SK-N-SH treated with all-trans-retinoic acid at 6 μM for 48 hours (cell line): ENCODE measurements at regions not wholly inside any gene's neighbourhood (a gene's known extent, or its start where the extent isn't known, plus 50 kb on each side); places are given as distances from the start of the nearest gene placed in this dataset.

Experiments
- ARNTL ChIP-seq: fragments of 450-650 bp; formaldehyde crosslinking; IDR thresholded peaks from 2 replicates; pipeline ENCODE4 v1.5.0; 2020; ENCODE audit warnings: low read depth, mild to moderate bottlenecking, moderate library complexity, borderline replicate concordance
- BACH2 ChIP-seq: fragments of 250-450 bp; sonication (Bioruptor Pico); IDR thresholded peaks from 2 replicates; pipeline ENCODE4 v1.9.0; 2021; ENCODE audit warnings: mild to moderate bottlenecking, borderline replicate concordance
- GLIS3 ChIP-seq: fragments of 250-450 bp; sonication (Bioruptor Pico); IDR thresholded peaks from 2 replicates; pipeline ENCODE4 v1.5.0; 2020; ENCODE audit warnings: mild to moderate bottlenecking, moderate library complexity
- OSR1 ChIP-seq: fragments of 250-450 bp; sonication (Bioruptor Pico); IDR thresholded peaks from 2 replicates; pipeline ENCODE4 v1.8.0; 2022; ENCODE audit warnings: moderate library complexity, mild to moderate bottlenecking, inconsistent platforms
- PPARA ChIP-seq: fragments of 250-450 bp; sonication (Bioruptor Pico); IDR thresholded peaks from 2 replicates; pipeline ENCODE4 v1.5.0; 2020; ENCODE audit warnings: mild to moderate bottlenecking, borderline replicate concordance
- RARB ChIP-seq: fragments of 250-450 bp; sonication (Bioruptor Pico); IDR thresholded peaks from 2 replicates; pipeline ENCODE4 v1.8.0; 2021; ENCODE audit warnings: mild to moderate bottlenecking, moderate library complexity
- TOX ChIP-seq: fragments of 250-450 bp; sonication (Bioruptor Pico); IDR thresholded peaks from 2 replicates; pipeline ENCODE4 v1.8.0; 2021; ENCODE audit warnings: mild to moderate bottlenecking, moderate library complexity, borderline replicate concordance
- ZC3H10 ChIP-seq: fragments of 250-450 bp; sonication (Bioruptor Pico); IDR thresholded peaks from 2 replicates; pipeline ENCODE4 v1.5.1; 2021; ENCODE audit warnings: mild to moderate bottlenecking, moderate library complexity
- ZFP3 ChIP-seq: fragments of 250-450 bp; sonication (Bioruptor Pico); IDR thresholded peaks from 2 replicates; pipeline ENCODE4 v1.5.0; 2020; ENCODE audit warnings: mild to moderate bottlenecking, moderate library complexity
- ZFP30 ChIP-seq: fragments of 450-650 bp; formaldehyde crosslinking; IDR thresholded peaks from 2 replicates; pipeline ENCODE4 v1.5.0; 2022; ENCODE audit warnings: mild to moderate bottlenecking, moderate library complexity
- ZNF70 ChIP-seq: fragments of 450-650 bp; formaldehyde crosslinking; IDR thresholded peaks from 2 replicates; pipeline ENCODE4 v1.5.0; 2020; ENCODE audit warnings: mild to moderate bottlenecking, moderate library complexity
- TF ChIP-seq, protein P1 (sequence below): fragments of 250-450 bp; sonication (Bioruptor Pico); IDR thresholded peaks from 2 replicates; pipeline ENCODE4 v1.8.0; 2020; ENCODE audit warnings: mild to moderate bottlenecking, moderate library complexity, borderline replicate concordance
- TF ChIP-seq, protein P2 (sequence below): fragments of 250-450 bp; sonication (Bioruptor Pico); IDR thresholded peaks from 2 replicates; pipeline ENCODE4 v1.5.0; 2020; ENCODE audit warnings: mild to moderate bottlenecking, moderate library complexity

- TF ChIP-seq ZFP3 = no peak
- TF ChIP-seq, protein P1, sequence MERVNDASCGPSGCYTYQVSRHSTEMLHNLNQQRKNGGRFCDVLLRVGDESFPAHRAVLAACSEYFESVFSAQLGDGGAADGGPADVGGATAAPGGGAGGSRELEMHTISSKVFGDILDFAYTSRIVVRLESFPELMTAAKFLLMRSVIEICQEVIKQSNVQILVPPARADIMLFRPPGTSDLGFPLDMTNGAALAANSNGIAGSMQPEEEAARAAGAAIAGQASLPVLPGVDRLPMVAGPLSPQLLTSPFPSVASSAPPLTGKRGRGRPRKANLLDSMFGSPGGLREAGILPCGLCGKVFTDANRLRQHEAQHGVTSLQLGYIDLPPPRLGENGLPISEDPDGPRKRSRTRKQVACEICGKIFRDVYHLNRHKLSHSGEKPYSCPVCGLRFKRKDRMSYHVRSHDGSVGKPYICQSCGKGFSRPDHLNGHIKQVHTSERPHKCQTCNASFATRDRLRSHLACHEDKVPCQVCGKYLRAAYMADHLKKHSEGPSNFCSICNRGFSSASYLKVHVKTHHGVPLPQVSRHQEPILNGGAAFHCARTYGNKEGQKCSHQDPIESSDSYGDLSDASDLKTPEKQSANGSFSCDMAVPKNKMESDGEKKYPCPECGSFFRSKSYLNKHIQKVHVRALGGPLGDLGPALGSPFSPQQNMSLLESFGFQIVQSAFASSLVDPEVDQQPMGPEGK (CRISPR knock-in tag) = no peak
- no peak for TF ChIP-seq PPARA (CRISPR knock-in tag)
- TF ChIP-seq GLIS3 = no peak
- TF ChIP-seq ARNTL = no peak
- TF ChIP-seq, protein P2, sequence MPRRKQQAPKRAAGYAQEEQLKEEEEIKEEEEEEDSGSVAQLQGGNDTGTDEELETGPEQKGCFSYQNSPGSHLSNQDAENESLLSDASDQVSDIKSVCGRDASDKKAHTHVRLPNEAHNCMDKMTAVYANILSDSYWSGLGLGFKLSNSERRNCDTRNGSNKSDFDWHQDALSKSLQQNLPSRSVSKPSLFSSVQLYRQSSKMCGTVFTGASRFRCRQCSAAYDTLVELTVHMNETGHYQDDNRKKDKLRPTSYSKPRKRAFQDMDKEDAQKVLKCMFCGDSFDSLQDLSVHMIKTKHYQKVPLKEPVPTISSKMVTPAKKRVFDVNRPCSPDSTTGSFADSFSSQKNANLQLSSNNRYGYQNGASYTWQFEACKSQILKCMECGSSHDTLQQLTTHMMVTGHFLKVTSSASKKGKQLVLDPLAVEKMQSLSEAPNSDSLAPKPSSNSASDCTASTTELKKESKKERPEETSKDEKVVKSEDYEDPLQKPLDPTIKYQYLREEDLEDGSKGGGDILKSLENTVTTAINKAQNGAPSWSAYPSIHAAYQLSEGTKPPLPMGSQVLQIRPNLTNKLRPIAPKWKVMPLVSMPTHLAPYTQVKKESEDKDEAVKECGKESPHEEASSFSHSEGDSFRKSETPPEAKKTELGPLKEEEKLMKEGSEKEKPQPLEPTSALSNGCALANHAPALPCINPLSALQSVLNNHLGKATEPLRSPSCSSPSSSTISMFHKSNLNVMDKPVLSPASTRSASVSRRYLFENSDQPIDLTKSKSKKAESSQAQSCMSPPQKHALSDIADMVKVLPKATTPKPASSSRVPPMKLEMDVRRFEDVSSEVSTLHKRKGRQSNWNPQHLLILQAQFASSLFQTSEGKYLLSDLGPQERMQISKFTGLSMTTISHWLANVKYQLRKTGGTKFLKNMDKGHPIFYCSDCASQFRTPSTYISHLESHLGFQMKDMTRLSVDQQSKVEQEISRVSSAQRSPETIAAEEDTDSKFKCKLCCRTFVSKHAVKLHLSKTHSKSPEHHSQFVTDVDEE (CRISPR knock-in tag) = no peak
- no peak for TF ChIP-seq TOX (CRISPR knock-in tag)
- TF ChIP-seq ZFP30 = no peak
- TF ChIP-seq RARB = no peak
- no peak for TF ChIP-seq BACH2 (CRISPR knock-in tag)
- no peak for TF ChIP-seq OSR1
- TF ChIP-seq ZC3H10 = no peak
- no peak for TF ChIP-seq ZNF70 (CRISPR knock-in tag)
These were observed 193.7 kb downstream of the OTOL1 start for GRCh38 chr3:161690299-161690620.
